ENCODE measurements at regions not wholly inside any gene's neighbourhood (a gene's known extent, or its start where the extent isn't known, plus 50 kb on each side); places are given as distances from the start of the nearest gene placed in this dataset.

DNA sequence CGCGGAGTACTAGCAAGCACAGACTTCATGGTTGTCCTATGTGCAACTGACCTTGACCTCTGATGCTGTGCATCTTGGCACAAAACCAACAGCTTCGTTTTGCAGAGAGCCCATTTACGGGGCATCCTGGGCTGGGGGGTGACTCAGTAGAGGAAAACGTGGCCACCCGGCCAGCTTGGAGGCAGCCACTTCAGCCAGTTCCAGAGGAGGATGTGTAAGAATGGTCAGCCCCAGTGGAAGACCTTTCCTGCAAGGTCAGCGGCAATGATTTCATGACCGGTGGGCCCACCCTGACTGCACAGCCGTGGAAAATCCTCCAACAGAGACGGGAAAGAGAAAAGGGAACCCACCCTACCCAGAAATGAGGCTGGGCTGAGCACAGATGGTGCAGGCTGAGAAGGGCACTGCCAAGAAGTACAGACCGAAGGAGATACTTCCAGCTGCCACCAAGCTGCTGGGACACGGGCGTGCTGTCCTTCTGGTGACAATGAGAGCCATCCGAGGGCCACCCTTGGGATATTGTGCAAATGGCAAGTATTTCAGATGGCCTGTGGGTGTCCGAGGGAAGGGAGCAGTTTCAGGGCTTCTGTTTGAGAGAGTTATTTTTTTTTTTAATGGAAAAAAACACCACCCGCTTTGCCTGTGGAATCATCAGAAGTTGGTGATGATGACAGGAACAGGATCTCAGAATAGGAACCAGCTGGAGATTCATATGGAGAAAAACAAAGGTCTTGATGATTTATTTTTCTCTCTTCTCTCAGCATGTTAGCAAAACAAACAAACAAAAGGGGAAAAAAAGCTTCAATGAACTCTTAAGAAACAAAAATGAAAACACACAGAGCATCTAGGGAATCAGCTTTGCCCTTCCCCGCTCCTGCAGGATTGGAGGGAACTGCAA lies 120.2 kb upstream of the RFLNA start:
- DNase-seq: no peak
- H3K36me3 ChIP-seq (replicated peaks; ENCODE audit: control insufficient read depth, insufficient read depth, low read length): no peaks in the 10 kb centered on the region
- no peaks in the 10 kb centered on the region for H3K27me3 ChIP-seq (ENCODE audit: control insufficient read depth, insufficient read depth, low read length)
- H3K4me3 ChIP-seq (ENCODE audit: insufficient read depth, low read depth, low read length): no peak overlapping the region

DNA sequence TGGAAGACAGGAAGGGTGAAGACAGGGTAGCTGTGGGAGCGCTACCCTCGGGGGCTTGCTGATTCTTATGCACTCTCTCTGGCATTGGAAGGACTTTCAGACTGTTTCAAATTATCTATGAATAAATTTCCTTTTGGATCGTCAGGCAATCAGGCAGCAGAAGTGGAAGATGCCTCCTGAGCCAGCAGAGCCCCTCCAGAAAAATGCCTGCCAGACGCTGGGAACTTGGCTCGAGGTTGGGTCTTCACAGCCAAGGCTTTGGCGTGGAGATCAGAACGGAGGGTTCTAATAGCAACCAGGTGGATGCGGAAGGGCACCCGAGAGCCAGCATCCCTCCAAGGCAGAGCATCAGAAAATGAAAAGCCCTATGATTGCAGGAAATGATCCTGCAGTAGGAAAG lies 119.2 kb upstream of the RFLNA start:
- no peaks in the 10 kb centered on the region for H3K27me3 ChIP-seq (ENCODE audit: control insufficient read depth, insufficient read depth, low read length)
- H3K4me3 ChIP-seq (ENCODE audit: insufficient read depth, low read depth, low read length): no peak overlapping the region
- DNase-seq: no peak
- H3K36me3 ChIP-seq (replicated peaks; ENCODE audit: control insufficient read depth, insufficient read depth, low read length): no peaks in the 10 kb centered on the region

DNA sequence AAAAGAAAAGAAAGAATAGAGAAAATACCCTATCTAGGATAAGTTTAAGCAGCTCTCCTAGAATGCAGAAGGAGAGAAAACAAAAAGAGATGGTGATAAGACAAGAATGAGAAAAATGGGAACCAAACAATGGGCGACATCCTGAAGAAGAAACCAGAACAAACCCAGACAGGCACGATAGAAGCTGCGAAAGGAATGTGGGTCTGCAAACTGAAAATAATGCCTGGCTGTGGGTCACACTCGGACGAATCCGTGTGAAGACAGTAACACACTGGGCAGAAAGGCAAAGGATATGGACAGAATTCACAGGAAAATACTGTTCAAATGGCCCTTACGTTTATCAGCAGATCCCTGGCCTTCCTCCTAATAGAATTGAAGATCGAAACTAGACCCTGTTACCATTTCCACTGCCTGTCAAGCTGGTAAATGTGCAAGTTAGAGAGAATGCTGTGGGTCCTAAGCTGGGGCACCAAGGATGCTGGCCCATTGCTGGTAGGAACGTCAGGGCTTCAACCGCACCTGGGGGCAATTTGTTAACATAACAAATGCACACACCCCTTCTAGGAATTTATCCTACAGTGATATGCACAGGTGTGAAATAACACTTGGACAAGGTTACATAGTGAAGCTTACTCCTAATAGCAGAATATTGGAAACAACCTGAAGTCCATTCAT lies 117.5 kb upstream of the RFLNA start:
- Histone ChIP-seq H3K4me3 (ENCODE audit: insufficient read depth, low read depth, low read length) (no peak overlapping the region), H3K27me3 (ENCODE audit: control insufficient read depth, insufficient read depth, low read length) (no peaks in the 10 kb centered on the region), H3K36me3 (replicated peaks; ENCODE audit: control insufficient read depth, insufficient read depth, low read length) (no peaks in the 10 kb centered on the region)
- DNase-seq: no peak

DNA sequence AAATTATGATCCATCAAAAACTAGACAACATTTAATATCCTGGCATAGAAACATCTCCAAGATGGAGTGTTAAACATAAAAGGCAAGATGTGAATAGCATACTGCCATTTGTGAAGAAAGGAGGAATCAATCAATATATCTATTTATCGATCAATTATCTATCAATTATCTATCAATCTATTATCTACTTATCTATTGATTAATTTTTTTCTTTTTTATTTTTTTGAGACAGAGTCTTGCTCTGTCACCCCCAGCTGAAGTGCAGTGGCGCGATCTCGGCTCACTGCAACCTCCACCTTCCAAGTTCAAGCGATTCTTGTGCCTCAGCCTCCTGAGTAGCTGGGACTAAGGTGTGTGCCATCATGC lies 117.0 kb upstream of the RFLNA start:
- no peak overlapping the region for H3K4me3 ChIP-seq (ENCODE audit: insufficient read depth, low read depth, low read length)
- H3K27me3 ChIP-seq (ENCODE audit: control insufficient read depth, insufficient read depth, low read length): no peaks in the 10 kb centered on the region
- no peak for DNase-seq
- H3K36me3 ChIP-seq (replicated peaks; ENCODE audit: control insufficient read depth, insufficient read depth, low read length): no peaks in the 10 kb centered on the region

DNA sequence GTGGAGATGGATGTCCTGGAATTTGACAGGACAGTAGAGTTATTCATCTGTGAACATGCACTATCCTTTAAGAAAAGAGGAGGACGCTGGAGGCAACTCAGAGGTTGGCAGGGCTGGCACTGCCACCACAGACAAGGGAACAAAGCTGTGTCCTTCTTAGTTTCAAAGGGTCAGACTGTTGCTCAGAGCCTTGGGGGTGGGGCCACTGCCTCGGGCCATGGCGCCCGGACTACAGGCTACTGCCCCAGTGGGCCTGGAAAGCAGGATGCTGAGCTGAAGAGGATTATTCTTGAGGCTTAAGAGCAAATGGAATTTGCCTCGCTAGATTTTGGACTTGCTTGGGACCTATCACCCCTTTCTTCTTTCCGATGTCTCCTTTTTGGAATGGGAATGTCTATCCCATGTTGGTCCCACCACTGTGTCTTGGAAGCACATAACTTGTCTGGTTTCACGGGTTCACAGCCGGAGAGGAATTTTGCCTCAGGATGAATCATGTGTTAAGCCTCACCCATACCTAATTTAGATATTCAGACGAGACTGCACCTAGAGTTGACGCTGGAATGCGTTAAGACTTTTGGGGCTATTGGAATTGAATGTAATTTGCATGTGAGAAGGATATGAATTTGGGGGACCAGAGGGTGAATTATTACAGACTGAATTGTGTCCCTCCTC lies 114.8 kb upstream of the RFLNA start:
- Histone ChIP-seq H3K27me3 (ENCODE audit: control insufficient read depth, insufficient read depth, low read length) (no peaks in the 10 kb centered on the region), H3K4me3 (ENCODE audit: insufficient read depth, low read depth, low read length) (no peak overlapping the region), H3K36me3 (replicated peaks; ENCODE audit: control insufficient read depth, insufficient read depth, low read length) (no peaks in the 10 kb centered on the region)
- no peak for DNase-seq

DNA sequence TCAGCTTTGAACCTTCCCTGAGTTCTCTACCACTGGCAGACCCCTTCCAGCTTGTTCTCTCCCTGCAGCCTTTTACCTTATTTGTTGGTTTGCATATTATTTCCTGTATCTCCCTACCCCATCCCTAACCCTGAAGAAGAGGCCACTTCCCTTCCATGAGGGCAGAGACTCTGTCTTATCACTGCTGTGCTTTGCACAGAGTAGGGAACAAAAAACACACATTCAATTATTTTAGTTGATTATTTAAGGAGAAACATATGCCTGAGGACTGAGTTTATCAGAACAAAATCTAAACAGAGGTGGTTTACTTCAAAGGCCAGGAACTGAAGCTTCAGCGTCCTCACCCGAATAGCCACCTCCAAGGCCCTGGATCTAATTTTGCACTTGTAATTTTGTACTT lies 111.7 kb upstream of the RFLNA start:
- Histone ChIP-seq H3K36me3 (replicated peaks; ENCODE audit: control insufficient read depth, insufficient read depth, low read length) (no peaks in the 10 kb centered on the region), H3K27me3 (ENCODE audit: control insufficient read depth, insufficient read depth, low read length) (no peaks in the 10 kb centered on the region), H3K4me3 (ENCODE audit: insufficient read depth, low read depth, low read length) (no peak overlapping the region)
- DNase-seq: no peak

DNA sequence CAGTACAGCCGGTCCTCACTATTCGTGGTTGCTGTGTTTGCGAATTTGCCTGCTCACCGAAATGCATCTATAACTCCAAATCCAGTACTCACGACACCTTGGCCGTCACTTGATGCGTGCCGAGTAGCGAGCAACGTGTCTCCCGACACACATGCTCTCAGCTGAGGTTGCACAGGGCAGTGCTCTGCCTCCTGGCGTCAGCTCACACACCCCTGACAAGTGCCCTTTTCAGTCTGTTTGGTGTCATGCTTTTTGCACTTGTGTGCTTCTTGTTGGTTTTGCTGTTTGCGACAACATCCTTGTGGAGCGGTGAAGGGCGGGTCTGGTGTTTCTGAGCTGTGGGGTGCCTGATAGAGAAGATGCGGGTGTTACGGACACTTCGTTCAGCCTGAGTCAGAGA lies 110.4 kb upstream of the RFLNA start:
- Histone ChIP-seq H3K36me3 (replicated peaks; ENCODE audit: control insufficient read depth, insufficient read depth, low read length) (no peaks in the 10 kb centered on the region), H3K4me3 (ENCODE audit: insufficient read depth, low read depth, low read length) (no peak overlapping the region), H3K27me3 (ENCODE audit: control insufficient read depth, insufficient read depth, low read length) (no peaks in the 10 kb centered on the region)
- no peak for DNase-seq

DNA sequence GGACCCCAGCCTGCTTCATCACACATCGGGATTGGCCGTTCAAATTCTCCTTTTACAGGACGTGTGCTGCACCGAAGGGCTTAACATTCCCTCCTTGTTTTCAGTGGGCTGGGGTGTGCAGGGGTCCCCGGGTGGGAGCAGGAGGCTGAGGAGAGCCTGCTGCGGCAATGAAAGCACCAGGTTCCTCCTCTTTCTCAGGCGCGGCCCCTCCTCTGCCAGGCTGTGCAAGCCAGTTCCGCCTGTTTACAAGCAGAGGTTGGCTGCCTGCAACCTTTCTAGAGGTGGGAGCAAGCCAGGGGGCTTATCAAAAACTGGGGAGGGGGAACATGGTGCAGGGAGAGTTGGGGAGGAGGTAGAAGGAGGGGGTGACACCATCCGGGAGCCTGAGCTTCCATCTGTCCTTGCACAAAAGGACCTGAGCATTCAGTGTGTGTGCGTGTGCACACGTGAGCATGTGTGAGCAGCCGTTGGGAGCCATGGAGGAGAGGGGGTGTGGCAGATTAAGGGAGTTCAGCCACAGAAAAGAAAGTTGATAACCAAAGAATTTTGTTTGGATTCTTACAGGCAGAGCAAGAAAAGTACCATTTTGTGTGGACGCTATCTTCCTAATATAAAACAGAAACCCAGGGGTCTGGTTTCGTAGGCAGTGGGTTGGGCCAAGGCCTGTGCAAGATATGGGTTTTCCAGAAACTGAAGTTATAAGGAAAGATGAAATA lies 108.8 kb upstream of the RFLNA start:
- H3K27me3 ChIP-seq (ENCODE audit: control insufficient read depth, insufficient read depth, low read length): no peaks in the 10 kb centered on the region
- no peak overlapping the region for H3K4me3 ChIP-seq (ENCODE audit: insufficient read depth, low read depth, low read length)
- no peak for DNase-seq
- no peaks in the 10 kb centered on the region for H3K36me3 ChIP-seq (replicated peaks; ENCODE audit: control insufficient read depth, insufficient read depth, low read length)

DNA sequence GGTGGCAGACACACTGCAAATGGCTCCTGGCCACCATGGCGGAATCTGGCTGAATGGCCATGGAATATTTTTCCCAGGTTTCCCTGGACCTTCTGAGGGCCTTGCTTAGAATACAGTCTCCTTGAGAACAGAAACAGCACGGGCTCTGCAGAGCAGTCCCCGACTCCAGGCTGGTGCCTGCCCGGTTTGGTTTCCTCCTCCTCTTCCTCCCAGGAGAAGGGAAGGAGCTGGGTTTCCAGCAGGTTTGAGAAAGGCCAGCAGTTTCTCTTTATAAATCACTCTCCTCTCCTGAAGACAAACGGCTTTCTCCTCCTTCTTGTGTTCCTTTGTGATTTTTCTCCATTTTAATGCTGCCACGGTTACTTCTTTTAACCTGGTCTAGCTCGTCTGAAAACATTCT lies 106.8 kb upstream of the RFLNA start:
- H3K36me3 ChIP-seq (replicated peaks; ENCODE audit: control insufficient read depth, insufficient read depth, low read length): no peaks in the 10 kb centered on the region
- no peaks in the 10 kb centered on the region for H3K27me3 ChIP-seq (ENCODE audit: control insufficient read depth, insufficient read depth, low read length)
- DNase-seq: no peak
- no peak overlapping the region for H3K4me3 ChIP-seq (ENCODE audit: insufficient read depth, low read depth, low read length)

DNA sequence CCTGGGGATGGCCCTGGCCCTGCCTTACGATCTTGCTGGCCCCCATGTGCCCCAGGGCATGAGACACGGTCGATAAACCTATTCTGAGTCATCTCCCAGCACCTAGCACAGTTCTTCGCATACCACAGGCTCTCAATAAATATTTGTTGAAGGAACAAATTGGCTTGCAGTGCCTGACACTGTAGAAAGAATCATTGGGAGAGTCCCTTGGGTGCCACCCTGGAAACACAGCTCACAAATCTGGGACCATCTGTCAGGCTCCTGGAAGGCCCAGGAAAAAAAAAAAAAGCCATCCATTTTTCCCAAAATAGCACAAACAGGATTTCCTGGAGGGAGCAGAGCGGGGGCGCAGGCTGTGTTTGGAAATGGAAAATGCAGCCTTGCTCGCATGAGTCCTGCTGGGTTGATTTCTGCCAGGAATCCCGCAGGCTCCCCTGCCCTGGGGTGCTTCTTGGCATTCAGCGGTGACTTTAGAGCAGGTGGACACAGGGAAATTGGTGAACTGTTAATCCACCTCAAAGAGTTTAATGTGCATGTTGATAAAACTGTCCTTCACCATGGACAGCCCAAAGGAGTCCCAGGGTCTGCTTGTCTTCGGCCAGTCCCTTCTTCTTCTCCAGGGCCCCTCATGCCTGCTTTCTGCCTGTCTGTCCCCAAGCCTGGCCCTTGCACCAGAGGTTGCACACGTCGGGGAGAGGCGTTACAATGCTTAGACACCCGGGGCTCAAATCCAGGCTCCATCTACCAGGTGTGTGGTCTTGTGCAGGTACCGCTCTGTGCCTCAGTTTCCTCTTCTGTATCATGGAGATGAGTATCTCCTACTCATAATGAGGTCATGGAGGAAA lies 106.1 kb upstream of the RFLNA start:
- DNase-seq: no peak
- Histone ChIP-seq H3K4me3 (ENCODE audit: insufficient read depth, low read depth, low read length) (no peak overlapping the region), H3K36me3 (replicated peaks; ENCODE audit: control insufficient read depth, insufficient read depth, low read length) (no peaks in the 10 kb centered on the region), H3K27me3 (ENCODE audit: control insufficient read depth, insufficient read depth, low read length) (no peaks in the 10 kb centered on the region)

DNA sequence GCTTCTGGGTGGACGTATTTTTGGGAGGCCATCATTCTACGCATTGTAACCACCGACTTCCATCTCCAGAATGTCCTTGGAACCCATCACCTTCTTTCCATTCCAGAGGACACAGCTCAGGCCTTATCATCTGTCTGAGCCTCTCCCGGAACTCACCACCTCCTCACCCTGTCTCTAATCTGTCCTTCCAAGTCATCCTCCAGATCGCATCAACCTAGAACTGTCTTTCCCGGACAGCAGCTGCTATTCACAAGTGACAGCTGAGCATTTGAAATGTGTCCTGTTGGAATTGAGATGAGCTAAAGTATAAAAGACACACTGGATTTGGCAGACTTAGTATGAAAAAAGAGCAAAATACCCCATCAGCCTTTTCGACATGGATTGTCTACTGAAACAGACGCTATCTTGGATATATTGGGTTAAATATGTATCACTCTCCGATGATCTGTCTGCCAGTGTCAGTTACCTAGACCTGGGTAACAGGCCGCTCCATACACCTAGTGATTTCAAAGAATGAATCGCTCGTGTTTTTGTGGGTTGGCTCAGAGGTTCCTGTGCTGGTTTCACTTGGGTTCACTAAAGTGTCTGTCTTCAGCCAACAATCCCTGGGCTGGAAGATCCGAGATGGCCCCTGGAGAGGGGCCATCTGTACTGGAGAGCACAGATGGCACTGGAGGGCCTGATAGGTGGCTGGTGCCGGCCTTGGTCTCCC lies 104.4 kb upstream of the RFLNA start:
- Histone ChIP-seq H3K36me3 (replicated peaks; ENCODE audit: control insufficient read depth, insufficient read depth, low read length) (no peaks in the 10 kb centered on the region), H3K4me3 (ENCODE audit: insufficient read depth, low read depth, low read length) (no peak overlapping the region), H3K27me3 (ENCODE audit: control insufficient read depth, insufficient read depth, low read length) (no peaks in the 10 kb centered on the region)
- no peak for DNase-seq

DNA sequence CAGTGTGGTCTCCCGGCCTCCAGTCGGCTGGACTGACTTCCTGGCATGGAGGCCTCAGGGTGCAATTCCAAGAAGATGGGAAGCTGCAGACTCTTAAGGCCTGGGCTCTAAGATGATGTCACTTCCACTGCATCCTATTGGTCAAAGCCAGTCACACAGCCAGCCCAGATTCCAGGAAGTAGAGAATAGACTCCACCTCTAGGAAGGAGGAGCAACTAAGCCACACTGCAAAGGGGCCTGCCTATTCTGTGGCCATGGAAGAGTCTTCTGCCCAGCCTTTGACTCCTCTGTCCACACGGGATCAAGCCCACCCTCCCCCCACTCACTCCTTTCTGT lies 103.9 kb upstream of the RFLNA start:
- Histone ChIP-seq H3K36me3 (replicated peaks; ENCODE audit: control insufficient read depth, insufficient read depth, low read length) (no peaks in the 10 kb centered on the region), H3K27me3 (ENCODE audit: control insufficient read depth, insufficient read depth, low read length) (no peaks in the 10 kb centered on the region), H3K4me3 (ENCODE audit: insufficient read depth, low read depth, low read length) (no peak overlapping the region)
- DNase-seq: peak; percentile 67

DNA sequence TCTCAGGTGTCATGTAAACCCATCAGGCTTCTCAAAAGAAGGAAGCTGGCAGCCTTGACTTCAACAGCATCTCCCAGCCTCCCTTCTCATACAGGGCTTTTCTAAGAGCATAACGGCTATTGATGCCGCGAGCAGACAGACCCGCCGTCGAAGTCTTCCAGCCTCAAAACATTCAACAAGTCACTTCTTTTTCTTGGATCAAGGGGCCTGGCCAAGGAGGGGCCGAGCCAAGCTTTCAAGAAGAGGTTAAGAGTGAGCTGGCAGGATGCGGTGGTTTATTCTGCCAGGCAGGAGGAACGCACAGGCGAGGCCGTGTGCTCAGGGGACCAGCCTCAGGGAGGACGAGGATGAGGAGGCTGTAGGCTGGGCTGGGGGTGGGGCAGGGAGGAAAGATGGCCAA lies 102.9 kb upstream of the RFLNA start:
- DNase-seq: no peak
- H3K36me3 ChIP-seq (replicated peaks; ENCODE audit: control insufficient read depth, insufficient read depth, low read length): no peaks in the 10 kb centered on the region
- H3K4me3 ChIP-seq (ENCODE audit: insufficient read depth, low read depth, low read length): no peak overlapping the region
- H3K27me3 ChIP-seq (ENCODE audit: control insufficient read depth, insufficient read depth, low read length): no peaks in the 10 kb centered on the region

All from H7 (cell line).